ENCODE measurements at regions not wholly inside any gene's neighbourhood (a gene's known extent, or its start where the extent isn't known, plus 50 kb on each side); places are given as distances from the start of the nearest gene placed in this dataset.
"Not testable (repeated sequence)": the region's sequence is repeated elsewhere in the genome, so short reads cannot be mapped to it uniquely, and the experiment has no call there.

DNA sequence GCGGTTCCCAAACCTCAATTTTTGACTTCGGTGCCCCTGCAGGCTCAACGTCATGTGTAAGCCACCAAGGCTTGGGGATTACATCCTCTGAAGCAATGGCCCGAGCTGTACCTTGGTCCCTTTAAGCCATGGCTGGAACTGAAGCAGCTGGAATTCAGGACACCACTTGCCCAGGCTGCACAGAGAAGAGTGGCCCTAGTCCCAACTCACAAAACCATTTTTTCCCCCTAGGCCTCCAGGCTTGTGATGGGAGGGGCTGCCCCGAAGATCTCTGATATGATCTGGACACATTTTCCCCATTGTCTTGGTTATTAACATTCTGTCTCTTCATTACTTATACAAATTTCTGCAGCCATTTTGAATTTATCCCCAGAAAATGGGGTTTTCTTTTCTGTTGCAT lies 233.3 kb upstream of the ADGRL4 start:
- in situ Hi-C loops (cut with MboI; ENCODE audit: low pct_unique_long_range_greater_than_20kb, low sequenced_read_pairs, unreplicated experiment), result no loop called here
- TF ChIP-seq, protein P1, sequence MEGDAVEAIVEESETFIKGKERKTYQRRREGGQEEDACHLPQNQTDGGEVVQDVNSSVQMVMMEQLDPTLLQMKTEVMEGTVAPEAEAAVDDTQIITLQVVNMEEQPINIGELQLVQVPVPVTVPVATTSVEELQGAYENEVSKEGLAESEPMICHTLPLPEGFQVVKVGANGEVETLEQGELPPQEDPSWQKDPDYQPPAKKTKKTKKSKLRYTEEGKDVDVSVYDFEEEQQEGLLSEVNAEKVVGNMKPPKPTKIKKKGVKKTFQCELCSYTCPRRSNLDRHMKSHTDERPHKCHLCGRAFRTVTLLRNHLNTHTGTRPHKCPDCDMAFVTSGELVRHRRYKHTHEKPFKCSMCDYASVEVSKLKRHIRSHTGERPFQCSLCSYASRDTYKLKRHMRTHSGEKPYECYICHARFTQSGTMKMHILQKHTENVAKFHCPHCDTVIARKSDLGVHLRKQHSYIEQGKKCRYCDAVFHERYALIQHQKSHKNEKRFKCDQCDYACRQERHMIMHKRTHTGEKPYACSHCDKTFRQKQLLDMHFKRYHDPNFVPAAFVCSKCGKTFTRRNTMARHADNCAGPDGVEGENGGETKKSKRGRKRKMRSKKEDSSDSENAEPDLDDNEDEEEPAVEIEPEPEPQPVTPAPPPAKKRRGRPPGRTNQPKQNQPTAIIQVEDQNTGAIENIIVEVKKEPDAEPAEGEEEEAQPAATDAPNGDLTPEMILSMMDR (IDR thresholded peaks at IDR 0.05; ENCODE audit: extremely low read depth, insufficient read depth, missing control alignments), result no peak
- no peak for DNase-seq (ENCODE audit: low spot score)

DNA sequence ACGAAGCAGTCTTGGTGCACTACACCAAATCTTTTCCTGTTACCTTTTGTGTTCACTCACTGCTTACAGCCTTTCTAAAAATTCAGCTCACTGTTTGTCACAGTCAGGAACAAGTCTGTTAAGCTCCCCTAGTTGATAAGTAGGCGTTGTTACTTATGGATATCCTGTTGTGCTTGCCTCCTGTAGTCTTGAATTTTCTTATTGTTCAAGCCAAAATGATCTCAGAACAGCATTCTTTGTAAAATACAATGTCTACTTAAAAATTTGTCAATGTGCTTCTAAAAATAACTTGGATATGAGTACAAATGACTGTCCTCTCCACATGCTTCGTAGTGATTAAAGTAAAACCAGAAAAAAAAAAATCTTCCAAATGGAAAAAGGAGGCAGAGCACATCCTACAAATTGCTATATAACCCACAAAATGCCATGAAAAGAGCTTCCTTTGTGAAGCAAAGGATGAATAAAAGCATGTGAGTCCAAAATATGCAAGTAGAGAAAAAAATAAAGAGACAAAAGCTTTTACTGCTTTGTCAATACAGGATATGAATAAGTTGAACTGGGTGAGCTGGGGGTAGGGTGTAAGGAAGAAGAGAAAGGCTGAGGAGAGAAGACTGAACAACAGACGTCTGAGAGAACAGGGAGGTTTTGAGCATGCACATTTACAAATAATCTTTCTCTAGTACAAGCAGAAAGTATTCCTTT lies 228.9 kb upstream of the ADGRL4 start:
- in situ Hi-C loops (cut with MboI; ENCODE audit: low pct_unique_long_range_greater_than_20kb, low sequenced_read_pairs, unreplicated experiment), result no loop called here
- TF ChIP-seq, protein P1 (IDR thresholded peaks at IDR 0.05; ENCODE audit: extremely low read depth, insufficient read depth, missing control alignments), result no peak
- DNase-seq (ENCODE audit: low spot score), result no peak

- in situ Hi-C loops (cut with MboI; ENCODE audit: low pct_unique_long_range_greater_than_20kb, low sequenced_read_pairs, unreplicated experiment), result no loop called here
- TF ChIP-seq, protein P1 (IDR thresholded peaks at IDR 0.05; ENCODE audit: extremely low read depth, insufficient read depth, missing control alignments), result no peak
- no peak for DNase-seq (ENCODE audit: low spot score)
These were observed 226.3 kb upstream of the ADGRL4 start for GRCh38 chr1:79232818-79233217.

DNA sequence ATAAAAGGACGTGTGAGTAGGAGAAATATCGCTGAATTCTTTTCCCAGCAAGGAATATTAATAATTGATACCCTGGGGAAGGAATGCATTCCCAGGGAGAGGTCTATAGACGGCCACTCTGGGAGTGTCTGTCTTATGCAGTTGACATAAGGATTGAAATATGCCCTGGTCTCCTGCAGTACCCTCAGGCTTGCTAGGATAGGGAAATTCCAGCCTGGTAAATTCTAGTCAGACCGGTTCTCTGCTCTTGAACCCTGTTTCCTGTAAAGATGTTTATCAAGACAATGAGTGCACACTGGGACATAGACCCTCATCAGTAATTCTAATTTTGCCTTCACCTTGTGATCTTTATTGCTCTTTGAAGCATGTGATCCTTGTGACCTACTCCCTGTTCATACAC lies 224.2 kb upstream of the ADGRL4 start:
- DNase-seq (ENCODE audit: low spot score); in situ Hi-C loops (cut with MboI; ENCODE audit: low pct_unique_long_range_greater_than_20kb, low sequenced_read_pairs, unreplicated experiment): not testable (repeated sequence)

- in situ Hi-C loops (cut with MboI; ENCODE audit: low pct_unique_long_range_greater_than_20kb, low sequenced_read_pairs, unreplicated experiment), result no loop called here
These were observed 220.4 kb upstream of the ADGRL4 start for GRCh38 chr1:79226963-79227362.

GRCh38 chr1:79224537-79224936 lies 218.0 kb upstream of the ADGRL4 start:
- TF ChIP-seq, protein P1 (IDR thresholded peaks at IDR 0.05; ENCODE audit: extremely low read depth, insufficient read depth, missing control alignments), result no peak
- no peak for DNase-seq (ENCODE audit: low spot score)
- in situ Hi-C loops (cut with MboI; ENCODE audit: low pct_unique_long_range_greater_than_20kb, low sequenced_read_pairs, unreplicated experiment), result no loop called here

More at GRCh38 chr1:79226963-79227362, 220.4 kb upstream of the ADGRL4 start:
- DNase-seq (ENCODE audit: low spot score), result no peak
- TF ChIP-seq, protein P1 (IDR thresholded peaks at IDR 0.05; ENCODE audit: extremely low read depth, insufficient read depth, missing control alignments), result no peak

DNA sequence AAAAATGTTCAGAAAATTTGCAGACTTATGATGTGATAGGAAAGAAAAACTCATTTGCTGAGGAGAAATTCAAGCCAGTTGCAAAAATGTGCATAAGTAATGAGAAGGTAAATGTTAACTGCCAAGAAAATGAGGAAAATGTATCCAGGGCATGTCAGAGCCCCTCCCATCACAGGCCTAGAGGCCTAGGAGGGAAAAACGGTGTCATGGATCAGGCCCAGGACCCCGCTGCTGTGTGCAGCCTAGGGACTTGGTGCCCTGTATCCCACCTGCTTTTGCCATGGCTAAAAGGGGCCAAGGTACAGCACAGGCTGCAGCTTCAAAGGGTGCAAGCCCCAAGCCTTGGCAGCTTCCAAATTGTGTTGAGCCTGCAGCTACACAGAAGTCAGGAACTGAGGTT lies 214.0 kb upstream of the ADGRL4 start:
- in situ Hi-C loops (cut with MboI; ENCODE audit: low pct_unique_long_range_greater_than_20kb, low sequenced_read_pairs, unreplicated experiment), result no loop called here
- TF ChIP-seq, protein P1 (IDR thresholded peaks at IDR 0.05; ENCODE audit: extremely low read depth, insufficient read depth, missing control alignments), result no peak
- no peak for DNase-seq (ENCODE audit: low spot score)

All from GM13977 (cell line).